ENCODE measurements at regions not wholly inside any gene's neighbourhood (a gene's known extent, or its start where the extent isn't known, plus 50 kb on each side); places are given as distances from the start of the nearest gene placed in this dataset.
A peak's percentile ranks its signal among the peaks of the same experiment; 100 is the strongest.

- no peak for DNase-seq (ENCODE audit: low read depth)
Measured at GRCh38 chr5:103953601-103954382, 391.2 kb upstream of the NUDT12 start.

GRCh38 chr5:103951776-103952175 lies 389.2 kb upstream of the NUDT12 start:
- no peak for DNase-seq (ENCODE audit: low read depth)
- no peak overlapping the region for H3K4me3 ChIP-seq (ENCODE audit: low read depth, low read length)

More at GRCh38 chr5:103953601-103954382, 391.2 kb upstream of the NUDT12 start:
- H3K4me3 ChIP-seq (ENCODE audit: low read depth, low read length): no peak overlapping the region

GRCh38 chr5:103943230-103943629 lies 380.6 kb upstream of the NUDT12 start:
- H3K4me3 ChIP-seq (ENCODE audit: low read depth, low read length): no peak overlapping the region
- no peak for DNase-seq (ENCODE audit: low read depth)

- no peak overlapping the region for H3K4me3 ChIP-seq (ENCODE audit: low read depth, low read length)
- DNase-seq (ENCODE audit: low read depth): no peak
Measured at GRCh38 chr5:103942587-103943186, 380.1 kb upstream of the NUDT12 start.

GRCh38 chr5:103941596-103941995 lies 379.0 kb upstream of the NUDT12 start:
- H3K4me3 ChIP-seq (ENCODE audit: low read depth, low read length): no peak overlapping the region
- no peak for DNase-seq (ENCODE audit: low read depth)

DNA sequence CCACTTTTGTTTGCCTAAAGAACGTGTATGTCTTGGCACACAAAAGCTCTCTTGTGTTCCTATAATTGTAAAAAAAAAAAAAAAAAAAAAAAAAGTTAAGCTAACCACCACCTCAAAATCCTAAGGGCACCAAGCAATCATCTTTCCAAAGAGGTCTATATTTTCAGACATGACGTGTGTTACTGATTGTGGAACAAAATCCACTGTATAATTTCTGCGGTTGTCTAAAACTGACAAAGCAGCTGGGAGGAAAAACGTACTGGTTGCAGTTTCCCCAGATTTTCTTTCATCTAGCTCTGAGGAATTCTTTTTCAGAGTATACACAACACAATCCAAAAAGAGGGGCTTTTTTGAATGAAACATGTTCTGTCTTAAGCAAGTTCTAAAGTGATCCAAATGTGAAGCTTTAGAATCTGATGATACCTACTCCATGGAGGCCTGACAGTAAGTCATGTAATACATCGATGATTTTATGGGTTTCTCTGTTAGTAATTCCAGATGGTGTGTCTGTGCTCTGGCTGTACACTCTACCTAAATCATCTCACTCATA lies 375.6 kb upstream of the NUDT12 start:
- H3K4me3 ChIP-seq (ENCODE audit: low read depth, low read length): no peak overlapping the region
- DNase-seq (ENCODE audit: low read depth): peak; percentile 4

DNA sequence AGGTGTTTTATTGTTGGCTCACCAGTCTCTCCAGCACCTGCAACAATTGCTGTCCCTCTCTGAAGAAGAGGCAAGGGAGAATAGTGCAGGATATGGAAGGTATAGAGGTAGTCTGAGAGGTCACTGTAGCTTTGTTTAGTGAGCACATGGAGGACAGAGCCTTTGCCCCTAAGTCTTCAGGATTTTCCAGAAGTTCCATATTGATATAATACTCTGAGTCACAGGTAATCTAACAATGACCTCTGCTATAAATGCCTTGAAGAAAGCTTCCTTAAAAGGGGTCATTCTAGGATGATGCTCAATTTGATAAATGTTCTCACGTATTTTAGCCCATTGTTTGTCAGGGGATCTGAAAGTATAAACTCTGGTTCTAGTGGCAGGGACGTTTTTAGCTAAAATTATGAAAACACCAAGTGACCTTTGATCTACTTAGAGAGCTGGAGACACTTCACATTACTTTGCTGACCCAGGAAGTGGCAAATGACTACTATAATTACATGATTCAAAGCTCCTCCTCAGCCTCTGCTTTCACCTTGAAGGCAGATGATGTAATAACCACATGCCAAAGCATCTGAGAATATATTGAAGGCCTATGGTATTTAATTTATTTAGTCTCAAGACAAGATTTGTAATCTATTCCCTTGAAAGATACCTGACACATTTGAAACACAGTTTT lies 366.9 kb upstream of the NUDT12 start:
- no peak for DNase-seq (ENCODE audit: low read depth)
- H3K4me3 ChIP-seq (ENCODE audit: low read depth, low read length): no peak overlapping the region

DNA sequence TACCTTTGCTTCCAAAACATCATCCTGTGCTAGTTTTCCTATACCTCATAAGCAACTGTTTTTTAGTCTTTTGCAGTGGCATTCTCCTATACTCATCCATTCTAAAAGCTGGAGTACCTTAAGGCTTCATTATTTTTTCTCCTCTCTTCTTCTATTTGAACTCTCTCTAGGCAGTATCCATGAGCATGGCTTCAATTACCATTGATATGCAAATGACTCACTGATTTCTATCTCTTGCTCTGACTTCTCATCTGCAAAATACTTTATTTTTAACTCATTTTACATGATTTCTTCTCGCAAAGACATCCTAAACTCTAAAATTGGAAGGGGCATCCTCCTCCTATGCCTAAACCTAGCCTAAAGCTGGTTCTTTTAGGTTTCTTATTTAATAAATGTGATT lies 365.1 kb upstream of the NUDT12 start:
- H3K4me3 ChIP-seq (ENCODE audit: low read depth, low read length): no peak overlapping the region
- no peak for DNase-seq (ENCODE audit: low read depth)

- no peak overlapping the region for H3K4me3 ChIP-seq (ENCODE audit: low read depth, low read length)
- peak; percentile 21 for DNase-seq (ENCODE audit: low read depth)
Measured at GRCh38 chr5:103923616-103924168, 361.1 kb upstream of the NUDT12 start.

GRCh38 chr5:103919506-103919905 lies 356.9 kb upstream of the NUDT12 start:
- DNase-seq (ENCODE audit: low read depth): no peak

GRCh38 chr5:103918668-103919367 lies 356.2 kb upstream of the NUDT12 start:
- no peak overlapping the region for H3K4me3 ChIP-seq (ENCODE audit: low read depth, low read length)
- peak; percentile 41 for DNase-seq (ENCODE audit: low read depth)

More at GRCh38 chr5:103919506-103919905, 356.9 kb upstream of the NUDT12 start:
- H3K4me3 ChIP-seq (ENCODE audit: low read depth, low read length): no peak overlapping the region

GRCh38 chr5:103915081-103915480 lies 352.5 kb upstream of the NUDT12 start:
- H3K4me3 ChIP-seq (ENCODE audit: low read depth, low read length): no peak overlapping the region
- DNase-seq (ENCODE audit: low read depth): no peak

- H3K4me3 ChIP-seq (ENCODE audit: low read depth, low read length): no peak overlapping the region
- no peak for DNase-seq (ENCODE audit: low read depth)
Measured at GRCh38 chr5:103910786-103911185, 348.2 kb upstream of the NUDT12 start.

- H3K4me3 ChIP-seq (ENCODE audit: low read depth, low read length): no peak overlapping the region
- DNase-seq (ENCODE audit: low read depth): no peak
Measured at GRCh38 chr5:103910011-103910410, 347.4 kb upstream of the NUDT12 start.

GRCh38 chr5:103909391-103909790 lies 346.8 kb upstream of the NUDT12 start:
- no peak for DNase-seq (ENCODE audit: low read depth)
- no peak overlapping the region for H3K4me3 ChIP-seq (ENCODE audit: low read depth, low read length)

DNA sequence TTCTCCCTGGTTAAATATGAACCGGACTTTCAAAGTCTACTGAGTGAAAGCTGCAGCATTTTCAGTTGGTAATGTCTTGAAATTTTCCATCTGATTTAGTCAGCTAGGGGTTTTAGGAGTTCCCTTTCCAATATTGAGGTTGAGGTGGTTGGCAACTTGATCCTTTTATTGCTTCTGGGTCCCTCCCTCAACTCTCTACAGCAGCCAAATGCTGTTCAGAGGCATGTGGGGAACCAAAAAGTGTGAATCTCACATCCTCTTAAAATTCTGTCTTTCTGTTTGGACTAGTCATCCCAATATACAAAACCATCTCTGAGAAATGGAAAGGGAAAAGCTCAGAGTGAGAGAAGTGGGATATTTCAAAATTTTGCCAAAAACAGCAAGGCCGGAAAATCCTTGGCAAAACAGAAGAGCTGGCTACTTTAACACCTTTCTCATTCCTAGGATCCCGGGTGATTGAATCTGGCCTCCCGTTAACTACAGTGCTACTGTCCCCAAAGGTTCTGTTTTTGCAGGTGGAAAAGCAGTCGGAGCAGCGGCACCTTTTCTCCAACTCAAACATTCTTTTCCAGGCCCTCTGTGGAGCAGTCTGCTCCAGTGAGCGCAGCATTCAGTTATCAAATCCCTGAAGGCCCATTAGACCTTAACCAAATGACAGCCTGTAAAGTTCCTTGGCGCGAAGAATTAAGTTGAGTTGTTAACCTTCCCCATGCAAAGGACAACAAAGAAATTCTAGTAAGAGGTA lies 345.9 kb upstream of the NUDT12 start:
- DNase-seq (ENCODE audit: low read depth): no peak
- H3K4me3 ChIP-seq (ENCODE audit: low read depth, low read length): no peak overlapping the region

- no peak overlapping the region for H3K4me3 ChIP-seq (ENCODE audit: low read depth, low read length)
- DNase-seq (ENCODE audit: low read depth): no peak
Measured at GRCh38 chr5:103907001-103907400, 344.4 kb upstream of the NUDT12 start.

GRCh38 chr5:103904651-103905050 lies 342.1 kb upstream of the NUDT12 start:
- DNase-seq (ENCODE audit: low read depth): no peak

GRCh38 chr5:103902893-103903292 lies 340.3 kb upstream of the NUDT12 start:
- no peak for DNase-seq (ENCODE audit: low read depth)
- no peak overlapping the region for H3K4me3 ChIP-seq (ENCODE audit: low read depth, low read length)

More at GRCh38 chr5:103904651-103905050, 342.1 kb upstream of the NUDT12 start:
- H3K4me3 ChIP-seq (ENCODE audit: low read depth, low read length): no peak overlapping the region
